ENCODE measurements at regions not wholly inside any gene's neighbourhood (a gene's known extent, or its start where the extent isn't known, plus 50 kb on each side); places are given as distances from the start of the nearest gene placed in this dataset.

DNA sequence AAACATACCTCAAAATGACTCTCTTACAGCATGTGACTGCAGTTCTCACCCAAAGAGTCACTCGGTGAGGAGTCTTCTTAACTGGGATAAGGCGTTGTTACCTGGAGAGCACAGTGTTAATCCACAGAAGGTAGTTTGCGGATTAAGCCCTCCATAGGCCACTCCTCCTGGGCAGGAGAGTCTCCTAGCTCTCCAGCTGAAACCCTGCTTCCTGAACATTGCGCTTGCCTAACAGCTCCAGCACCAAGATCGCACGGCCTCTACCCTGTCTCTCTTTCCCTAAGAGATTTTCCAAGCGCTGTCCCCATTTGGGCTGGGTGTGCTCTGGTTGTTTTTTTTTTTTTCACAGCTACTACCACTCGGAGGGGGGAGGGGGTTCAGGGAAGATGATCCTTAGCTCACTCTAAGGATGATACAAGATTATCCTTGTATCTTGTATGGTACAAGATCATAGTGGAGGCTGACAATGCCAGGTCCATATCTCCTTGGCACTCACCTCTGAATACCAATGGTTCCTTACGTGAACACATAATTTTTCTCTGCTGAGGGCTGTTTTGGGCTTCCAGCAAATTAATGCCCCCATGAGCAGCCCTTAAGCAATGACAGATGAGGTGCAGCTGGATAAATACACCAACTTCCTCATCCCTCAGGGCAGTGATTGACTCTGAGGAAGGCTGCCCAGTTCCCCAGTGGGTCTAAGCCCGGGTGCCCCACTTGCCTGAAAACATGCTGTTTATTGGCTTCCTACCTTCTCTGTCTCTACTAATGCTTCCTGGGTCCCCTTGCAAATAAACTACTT is 185.2 kb upstream of the TSC22D2 start:
- TF ChIP-seq NCOA2 (IDR thresholded peaks at IDR 0.05; ENCODE audit: partially characterized antibody in 2 of 2) (no peak), ZSCAN29 (IDR thresholded peaks at IDR 0.05) (no peak), MAFK (IDR thresholded peaks at IDR 0.05; ENCODE audit: low read length) (no peak), MAFG (tag; conservative IDR thresholded peaks at IDR 0.05) (no peak), TGIF2 (CRISPR knock-in tag; IDR thresholded peaks at IDR 0.05) (no peak)
- TF ChIP-seq, protein P1, sequence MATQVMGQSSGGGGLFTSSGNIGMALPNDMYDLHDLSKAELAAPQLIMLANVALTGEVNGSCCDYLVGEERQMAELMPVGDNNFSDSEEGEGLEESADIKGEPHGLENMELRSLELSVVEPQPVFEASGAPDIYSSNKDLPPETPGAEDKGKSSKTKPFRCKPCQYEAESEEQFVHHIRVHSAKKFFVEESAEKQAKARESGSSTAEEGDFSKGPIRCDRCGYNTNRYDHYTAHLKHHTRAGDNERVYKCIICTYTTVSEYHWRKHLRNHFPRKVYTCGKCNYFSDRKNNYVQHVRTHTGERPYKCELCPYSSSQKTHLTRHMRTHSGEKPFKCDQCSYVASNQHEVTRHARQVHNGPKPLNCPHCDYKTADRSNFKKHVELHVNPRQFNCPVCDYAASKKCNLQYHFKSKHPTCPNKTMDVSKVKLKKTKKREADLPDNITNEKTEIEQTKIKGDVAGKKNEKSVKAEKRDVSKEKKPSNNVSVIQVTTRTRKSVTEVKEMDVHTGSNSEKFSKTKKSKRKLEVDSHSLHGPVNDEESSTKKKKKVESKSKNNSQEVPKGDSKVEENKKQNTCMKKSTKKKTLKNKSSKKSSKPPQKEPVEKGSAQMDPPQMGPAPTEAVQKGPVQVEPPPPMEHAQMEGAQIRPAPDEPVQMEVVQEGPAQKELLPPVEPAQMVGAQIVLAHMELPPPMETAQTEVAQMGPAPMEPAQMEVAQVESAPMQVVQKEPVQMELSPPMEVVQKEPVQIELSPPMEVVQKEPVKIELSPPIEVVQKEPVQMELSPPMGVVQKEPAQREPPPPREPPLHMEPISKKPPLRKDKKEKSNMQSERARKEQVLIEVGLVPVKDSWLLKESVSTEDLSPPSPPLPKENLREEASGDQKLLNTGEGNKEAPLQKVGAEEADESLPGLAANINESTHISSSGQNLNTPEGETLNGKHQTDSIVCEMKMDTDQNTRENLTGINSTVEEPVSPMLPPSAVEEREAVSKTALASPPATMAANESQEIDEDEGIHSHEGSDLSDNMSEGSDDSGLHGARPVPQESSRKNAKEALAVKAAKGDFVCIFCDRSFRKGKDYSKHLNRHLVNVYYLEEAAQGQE (IDR thresholded peaks at IDR 0.05; ENCODE audit: borderline replicate concordance) = no peak
- TF ChIP-seq, protein P1 (CRISPR knock-in tag; IDR thresholded peaks at IDR 0.05; ENCODE audit: low read depth) = no peak
- TF ChIP-seq, protein P2, sequence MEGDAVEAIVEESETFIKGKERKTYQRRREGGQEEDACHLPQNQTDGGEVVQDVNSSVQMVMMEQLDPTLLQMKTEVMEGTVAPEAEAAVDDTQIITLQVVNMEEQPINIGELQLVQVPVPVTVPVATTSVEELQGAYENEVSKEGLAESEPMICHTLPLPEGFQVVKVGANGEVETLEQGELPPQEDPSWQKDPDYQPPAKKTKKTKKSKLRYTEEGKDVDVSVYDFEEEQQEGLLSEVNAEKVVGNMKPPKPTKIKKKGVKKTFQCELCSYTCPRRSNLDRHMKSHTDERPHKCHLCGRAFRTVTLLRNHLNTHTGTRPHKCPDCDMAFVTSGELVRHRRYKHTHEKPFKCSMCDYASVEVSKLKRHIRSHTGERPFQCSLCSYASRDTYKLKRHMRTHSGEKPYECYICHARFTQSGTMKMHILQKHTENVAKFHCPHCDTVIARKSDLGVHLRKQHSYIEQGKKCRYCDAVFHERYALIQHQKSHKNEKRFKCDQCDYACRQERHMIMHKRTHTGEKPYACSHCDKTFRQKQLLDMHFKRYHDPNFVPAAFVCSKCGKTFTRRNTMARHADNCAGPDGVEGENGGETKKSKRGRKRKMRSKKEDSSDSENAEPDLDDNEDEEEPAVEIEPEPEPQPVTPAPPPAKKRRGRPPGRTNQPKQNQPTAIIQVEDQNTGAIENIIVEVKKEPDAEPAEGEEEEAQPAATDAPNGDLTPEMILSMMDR (IDR thresholded peaks at IDR 0.05 in 2 of 3, conservative IDR thresholded peaks at IDR 0.05 in 1 of 3; ENCODE audit: insufficient read depth in 2 of 3, low read depth in 1 of 3, low read length in 3 of 3) = no peak
